ENCODE measurements at regions not wholly inside any gene's neighbourhood (a gene's known extent, or its start where the extent isn't known, plus 50 kb on each side); places are given as distances from the start of the nearest gene placed in this dataset.
A peak's percentile ranks its signal among the peaks of the same experiment; 100 is the strongest.

DNA sequence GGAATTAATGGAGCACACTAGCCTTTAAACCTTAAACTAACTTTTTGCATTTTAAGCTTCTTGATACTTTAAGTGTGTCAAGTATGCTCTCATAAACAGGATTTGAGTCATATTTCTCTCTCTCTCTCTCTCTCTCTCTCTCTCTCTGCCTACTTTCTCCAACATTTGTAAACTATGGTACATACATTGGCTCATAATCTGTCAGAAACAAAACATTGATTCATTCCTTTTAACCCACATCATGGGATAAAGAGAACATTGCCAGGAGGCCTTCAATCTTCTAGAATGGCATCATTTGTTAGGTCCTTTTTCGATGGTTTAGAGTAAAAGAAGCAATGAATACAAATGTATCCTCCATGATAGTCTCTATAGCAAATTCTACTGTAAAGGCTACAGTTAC is 81.6 kb upstream of the RERGL start:
- no peaks in the 10 kb centered on the region for H3K4me1 ChIP-seq
- H3K36me3 ChIP-seq: no peaks in the 10 kb centered on the region
- H3K4me3 ChIP-seq: no peak overlapping the region
- DNase-seq (ENCODE audit: low spot score in 2 of 2): no peak
- H3K27me3 ChIP-seq: no peaks in the 10 kb centered on the region
- intact Hi-C loops (cut with DNase I; ENCODE audit: low total_unique reads): no loop called here
- no peak overlapping the region for H3K27ac ChIP-seq
- peaks cover 12 to 21% of the 10 kb centered on the region in 2 donors for H3K9me3 ChIP-seq
- TF ChIP-seq POLR2AphosphoS5 (IDR thresholded peaks at IDR 0.05) (no peak), POLR2A (IDR thresholded peaks at IDR 0.05) (no peak)
- TF ChIP-seq, protein P1, sequence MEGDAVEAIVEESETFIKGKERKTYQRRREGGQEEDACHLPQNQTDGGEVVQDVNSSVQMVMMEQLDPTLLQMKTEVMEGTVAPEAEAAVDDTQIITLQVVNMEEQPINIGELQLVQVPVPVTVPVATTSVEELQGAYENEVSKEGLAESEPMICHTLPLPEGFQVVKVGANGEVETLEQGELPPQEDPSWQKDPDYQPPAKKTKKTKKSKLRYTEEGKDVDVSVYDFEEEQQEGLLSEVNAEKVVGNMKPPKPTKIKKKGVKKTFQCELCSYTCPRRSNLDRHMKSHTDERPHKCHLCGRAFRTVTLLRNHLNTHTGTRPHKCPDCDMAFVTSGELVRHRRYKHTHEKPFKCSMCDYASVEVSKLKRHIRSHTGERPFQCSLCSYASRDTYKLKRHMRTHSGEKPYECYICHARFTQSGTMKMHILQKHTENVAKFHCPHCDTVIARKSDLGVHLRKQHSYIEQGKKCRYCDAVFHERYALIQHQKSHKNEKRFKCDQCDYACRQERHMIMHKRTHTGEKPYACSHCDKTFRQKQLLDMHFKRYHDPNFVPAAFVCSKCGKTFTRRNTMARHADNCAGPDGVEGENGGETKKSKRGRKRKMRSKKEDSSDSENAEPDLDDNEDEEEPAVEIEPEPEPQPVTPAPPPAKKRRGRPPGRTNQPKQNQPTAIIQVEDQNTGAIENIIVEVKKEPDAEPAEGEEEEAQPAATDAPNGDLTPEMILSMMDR (IDR thresholded peaks at IDR 0.05): no peak

DNA sequence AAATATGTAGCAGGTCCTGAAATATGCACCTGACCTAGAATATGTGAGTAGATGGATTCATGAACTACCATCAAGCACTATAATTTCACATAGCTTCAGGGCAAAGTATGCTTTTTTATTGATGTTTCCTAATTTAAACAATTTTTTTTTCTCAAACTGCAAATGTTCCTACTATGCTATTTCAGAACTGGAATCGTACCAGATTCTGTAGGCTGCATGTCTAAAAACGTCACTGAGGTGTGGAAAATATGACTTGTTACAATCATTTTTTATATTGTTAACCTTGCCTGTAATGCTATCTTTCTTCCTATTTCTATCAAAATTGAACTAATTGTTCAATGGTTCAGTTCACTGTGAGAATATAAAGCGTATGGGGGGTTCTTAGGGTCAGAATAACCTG is 78.0 kb upstream of the RERGL start:
- no peak for DNase-seq (ENCODE audit: low spot score in 2 of 2)
- intact Hi-C loops (cut with DNase I; ENCODE audit: low total_unique reads): no loop called here
- no peak for TF ChIP-seq POLR2A (IDR thresholded peaks at IDR 0.05)
- TF ChIP-seq, protein P1 (IDR thresholded peaks at IDR 0.05): no peak
- TF ChIP-seq POLR2AphosphoS5 (IDR thresholded peaks at IDR 0.05): no peak
- Histone ChIP-seq H3K36me3 (no peaks in the 10 kb centered on the region), H3K9me3 (peaks cover 8 to 10% of the 10 kb centered on the region in 2 donors), H3K4me3 (no peak overlapping the region), H3K4me1 (peaks cover 0 to 8% of the 10 kb centered on the region in 2 donors), H3K27ac (no peak overlapping the region), H3K27me3 (no peaks in the 10 kb centered on the region)

DNA sequence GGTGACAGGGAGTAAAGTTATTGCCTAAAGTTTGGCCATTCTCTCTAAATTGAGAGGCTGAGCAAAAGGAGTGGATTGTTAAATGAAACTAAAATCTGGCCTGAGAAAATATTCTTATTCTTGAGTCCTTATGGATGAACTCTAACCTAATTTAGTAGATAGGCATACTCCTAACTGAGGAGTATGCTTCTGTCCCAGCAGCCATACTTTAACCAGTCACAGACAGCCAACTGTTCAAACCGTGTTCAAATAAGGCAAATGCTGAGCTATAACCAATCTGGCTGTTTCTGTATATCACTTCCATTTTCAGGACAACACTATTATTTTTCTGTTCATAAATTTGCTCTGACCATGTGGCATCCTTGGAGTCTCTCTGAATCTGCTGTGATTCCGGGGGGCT is 75.9 kb upstream of the RERGL start:
- no peak for DNase-seq (ENCODE audit: low spot score in 2 of 2)
- TF ChIP-seq POLR2AphosphoS5 (IDR thresholded peaks at IDR 0.05) (no peak), POLR2A (IDR thresholded peaks at IDR 0.05) (no peak)
- TF ChIP-seq, protein P1 (IDR thresholded peaks at IDR 0.05): no peak
- H3K27me3 ChIP-seq: no peaks in the 10 kb centered on the region
- peak overlapping the region in 1 of 2 donors; percentile 30 for H3K27ac ChIP-seq
- intact Hi-C loops (cut with DNase I; ENCODE audit: low total_unique reads): no loop called here
- no peaks in the 10 kb centered on the region for H3K36me3 ChIP-seq
- H3K4me1 ChIP-seq: peaks cover 0 to 8% of the 10 kb centered on the region in 2 donors
- no peaks in the 10 kb centered on the region for H3K9me3 ChIP-seq
- H3K4me3 ChIP-seq: peak overlapping the region in 1 of 3 donors; percentile 49

DNA sequence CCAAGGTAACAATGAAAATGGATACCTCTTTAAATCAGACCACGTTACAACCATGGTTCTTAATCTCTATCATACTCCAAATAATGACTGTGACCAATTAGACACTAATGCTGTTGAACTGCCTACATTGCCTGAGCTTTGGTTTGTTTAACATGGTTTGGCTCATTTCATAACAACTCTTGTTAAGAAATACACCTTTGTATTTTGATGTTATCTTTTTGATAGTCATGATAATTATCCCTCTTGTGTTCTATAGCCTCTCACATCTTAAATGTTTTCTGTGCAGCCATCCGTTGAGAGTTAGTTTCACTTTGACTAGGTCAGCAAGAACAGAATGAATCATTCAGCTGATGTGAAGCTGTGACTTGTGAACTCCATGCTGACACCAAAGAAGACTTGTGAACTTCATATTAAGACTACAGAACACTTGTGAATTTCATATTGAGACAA is 75.5 kb upstream of the RERGL start:
- Histone ChIP-seq H3K36me3 (no peaks in the 10 kb centered on the region), H3K4me3 (peak overlapping the region in 1 of 3 donors; percentile 49)

DNA sequence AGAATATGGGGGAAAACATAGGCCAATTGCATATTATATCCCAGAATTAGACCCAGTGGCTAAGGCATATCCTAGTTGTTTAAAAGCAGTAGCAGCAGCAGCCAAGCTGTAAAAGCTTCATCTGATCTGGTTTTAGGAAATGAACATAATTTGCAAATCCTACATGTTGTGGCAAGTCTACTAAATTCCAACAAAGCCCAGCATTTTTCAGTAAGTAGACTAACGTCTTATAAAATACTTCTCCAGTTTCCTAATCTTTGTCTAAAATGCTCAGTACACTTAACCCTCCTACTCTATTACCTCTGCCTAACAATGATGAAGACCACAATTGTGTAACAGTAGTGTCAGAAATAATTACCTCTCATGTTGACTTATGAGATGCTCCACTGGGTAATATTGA is 70.9 kb upstream of the RERGL start:
- no peak for DNase-seq (ENCODE audit: low spot score in 2 of 2)
- H3K9me3 ChIP-seq: peaks cover 3 to 7% of the 10 kb centered on the region in 2 donors
- intact Hi-C loops (cut with DNase I; ENCODE audit: low total_unique reads): no loop called here
- no peak overlapping the region for H3K27ac ChIP-seq
- no peaks in the 10 kb centered on the region for H3K27me3 ChIP-seq
- H3K4me1 ChIP-seq: peaks cover 0 to 7% of the 10 kb centered on the region in 2 donors
- TF ChIP-seq, protein P1 (IDR thresholded peaks at IDR 0.05): no peak
- TF ChIP-seq POLR2AphosphoS5 (IDR thresholded peaks at IDR 0.05) (no peak), POLR2A (IDR thresholded peaks at IDR 0.05) (no peak)
- no peak overlapping the region for H3K4me3 ChIP-seq
- H3K36me3 ChIP-seq: no peaks in the 10 kb centered on the region

More for the DNA sequence above, 75.5 kb upstream of the RERGL start:
- intact Hi-C loops (cut with DNase I; ENCODE audit: low total_unique reads): no loop called here
- no peaks in the 10 kb centered on the region for H3K27me3 ChIP-seq
- H3K4me1 ChIP-seq: peaks cover 0 to 8% of the 10 kb centered on the region in 2 donors
- no peaks in the 10 kb centered on the region for H3K9me3 ChIP-seq
- TF ChIP-seq, protein P1 (IDR thresholded peaks at IDR 0.05): no peak
- no peak for TF ChIP-seq POLR2AphosphoS5 (IDR thresholded peaks at IDR 0.05)
- TF ChIP-seq POLR2A (IDR thresholded peaks at IDR 0.05): no peak
- H3K27ac ChIP-seq: peak overlapping the region in 1 of 2 donors; percentile 30
- DNase-seq (ENCODE audit: low spot score in 2 of 2): no peak
